ENCODE measurements at regions not wholly inside any gene's neighbourhood (a gene's known extent, or its start where the extent isn't known, plus 50 kb on each side); places are given as distances from the start of the nearest gene placed in this dataset.

DNA sequence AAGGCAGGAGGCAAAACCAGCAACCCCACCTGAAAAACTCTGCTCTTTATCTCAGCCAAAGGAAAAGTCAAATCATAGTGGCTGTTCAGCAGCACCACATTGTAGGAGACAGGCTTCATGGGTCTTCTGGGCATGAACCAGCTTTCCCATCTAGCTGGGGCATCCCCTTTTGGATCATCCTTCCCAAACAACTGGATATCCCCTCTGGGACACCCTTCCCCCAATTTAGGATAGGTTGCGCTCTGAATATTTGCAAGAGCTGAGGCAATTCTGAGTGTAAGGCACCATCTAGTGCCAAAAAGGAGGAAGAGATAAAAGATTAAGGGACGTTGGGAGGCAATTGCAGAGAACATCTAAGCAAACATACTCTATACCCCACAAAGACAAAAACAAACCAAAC is 295.8 kb downstream of the MATN1 start:
- TF ChIP-seq NFXL1 (IDR thresholded peaks at IDR 0.05; ENCODE audit: borderline replicate concordance) (no peak), CHD2 (IDR thresholded peaks at IDR 0.05; ENCODE audit: borderline replicate concordance, low read depth, low read length) (no peak), RFX5 (IDR thresholded peaks at IDR 0.05; ENCODE audit: low read depth, low read length) (no peak), NRF1 (conservative IDR thresholded peaks at IDR 0.05; ENCODE audit: low read depth, low read length) (no peak), NR2C2 (IDR thresholded peaks at IDR 0.05; ENCODE audit: borderline replicate concordance, control insufficient read depth, insufficient read length, low read depth) (no peak), JUND (IDR thresholded peaks at IDR 0.05; ENCODE audit: low read depth, low read length) (no peak), SMARCA5 (IDR thresholded peaks at IDR 0.05) (no peak), BACH1 (IDR thresholded peaks at IDR 0.05; ENCODE audit: borderline replicate concordance) (no peak), EED (IDR thresholded peaks at IDR 0.05; ENCODE audit: low read depth) (no peak), KDM1A (IDR thresholded peaks at IDR 0.05; ENCODE audit: borderline replicate concordance) (no peak), DPF2 (IDR thresholded peaks at IDR 0.05) (no peak), ZNF384 (IDR thresholded peaks at IDR 0.05; ENCODE audit: borderline replicate concordance, low read depth, low read length) (no peak), POLR2A (IDR thresholded peaks at IDR 0.05; ENCODE audit: low read depth, low read length) (no peak), MEF2B (IDR thresholded peaks at IDR 0.05; ENCODE audit: partially characterized antibody, poor library complexity, severe bottlenecking) (no peak)
- TF ChIP-seq, protein P1, sequence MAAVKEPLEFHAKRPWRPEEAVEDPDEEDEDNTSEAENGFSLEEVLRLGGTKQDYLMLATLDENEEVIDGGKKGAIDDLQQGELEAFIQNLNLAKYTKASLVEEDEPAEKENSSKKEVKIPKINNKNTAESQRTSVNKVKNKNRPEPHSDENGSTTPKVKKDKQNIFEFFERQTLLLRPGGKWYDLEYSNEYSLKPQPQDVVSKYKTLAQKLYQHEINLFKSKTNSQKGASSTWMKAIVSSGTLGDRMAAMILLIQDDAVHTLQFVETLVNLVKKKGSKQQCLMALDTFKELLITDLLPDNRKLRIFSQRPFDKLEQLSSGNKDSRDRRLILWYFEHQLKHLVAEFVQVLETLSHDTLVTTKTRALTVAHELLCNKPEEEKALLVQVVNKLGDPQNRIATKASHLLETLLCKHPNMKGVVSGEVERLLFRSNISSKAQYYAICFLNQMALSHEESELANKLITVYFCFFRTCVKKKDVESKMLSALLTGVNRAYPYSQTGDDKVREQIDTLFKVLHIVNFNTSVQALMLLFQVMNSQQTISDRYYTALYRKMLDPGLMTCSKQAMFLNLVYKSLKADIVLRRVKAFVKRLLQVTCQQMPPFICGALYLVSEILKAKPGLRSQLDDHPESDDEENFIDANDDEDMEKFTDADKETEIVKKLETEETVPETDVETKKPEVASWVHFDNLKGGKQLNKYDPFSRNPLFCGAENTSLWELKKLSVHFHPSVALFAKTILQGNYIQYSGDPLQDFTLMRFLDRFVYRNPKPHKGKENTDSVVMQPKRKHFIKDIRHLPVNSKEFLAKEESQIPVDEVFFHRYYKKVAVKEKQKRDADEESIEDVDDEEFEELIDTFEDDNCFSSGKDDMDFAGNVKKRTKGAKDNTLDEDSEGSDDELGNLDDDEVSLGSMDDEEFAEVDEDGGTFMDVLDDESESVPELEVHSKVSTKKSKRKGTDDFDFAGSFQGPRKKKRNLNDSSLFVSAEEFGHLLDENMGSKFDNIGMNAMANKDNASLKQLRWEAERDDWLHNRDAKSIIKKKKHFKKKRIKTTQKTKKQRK (IDR thresholded peaks at IDR 0.05; ENCODE audit: low read depth, low read length), result no peak
- TF ChIP-seq, protein P2, sequence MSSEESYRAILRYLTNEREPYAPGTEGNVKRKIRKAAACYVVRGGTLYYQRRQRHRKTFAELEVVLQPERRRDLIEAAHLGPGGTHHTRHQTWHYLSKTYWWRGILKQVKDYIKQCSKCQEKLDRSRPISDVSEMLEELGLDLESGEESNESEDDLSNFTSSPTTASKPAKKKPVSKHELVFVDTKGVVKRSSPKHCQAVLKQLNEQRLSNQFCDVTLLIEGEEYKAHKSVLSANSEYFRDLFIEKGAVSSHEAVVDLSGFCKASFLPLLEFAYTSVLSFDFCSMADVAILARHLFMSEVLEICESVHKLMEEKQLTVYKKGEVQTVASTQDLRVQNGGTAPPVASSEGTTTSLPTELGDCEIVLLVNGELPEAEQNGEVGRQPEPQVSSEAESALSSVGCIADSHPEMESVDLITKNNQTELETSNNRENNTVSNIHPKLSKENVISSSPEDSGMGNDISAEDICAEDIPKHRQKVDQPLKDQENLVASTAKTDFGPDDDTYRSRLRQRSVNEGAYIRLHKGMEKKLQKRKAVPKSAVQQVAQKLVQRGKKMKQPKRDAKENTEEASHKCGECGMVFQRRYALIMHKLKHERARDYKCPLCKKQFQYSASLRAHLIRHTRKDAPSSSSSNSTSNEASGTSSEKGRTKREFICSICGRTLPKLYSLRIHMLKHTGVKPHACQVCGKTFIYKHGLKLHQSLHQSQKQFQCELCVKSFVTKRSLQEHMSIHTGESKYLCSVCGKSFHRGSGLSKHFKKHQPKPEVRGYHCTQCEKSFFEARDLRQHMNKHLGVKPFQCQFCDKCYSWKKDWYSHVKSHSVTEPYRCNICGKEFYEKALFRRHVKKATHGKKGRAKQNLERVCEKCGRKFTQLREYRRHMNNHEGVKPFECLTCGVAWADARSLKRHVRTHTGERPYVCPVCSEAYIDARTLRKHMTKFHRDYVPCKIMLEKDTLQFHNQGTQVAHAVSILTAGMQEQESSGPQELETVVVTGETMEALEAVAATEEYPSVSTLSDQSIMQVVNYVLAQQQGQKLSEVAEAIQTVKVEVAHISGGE (CRISPR knock-in tag; IDR thresholded peaks at IDR 0.05), result no peak
- TF ChIP-seq, protein P3, sequence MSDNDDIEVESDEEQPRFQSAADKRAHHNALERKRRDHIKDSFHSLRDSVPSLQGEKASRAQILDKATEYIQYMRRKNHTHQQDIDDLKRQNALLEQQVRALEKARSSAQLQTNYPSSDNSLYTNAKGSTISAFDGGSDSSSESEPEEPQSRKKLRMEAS (IDR thresholded peaks at IDR 0.05; ENCODE audit: low read depth, low read length), result no peak
- TF ChIP-seq, protein P4, sequence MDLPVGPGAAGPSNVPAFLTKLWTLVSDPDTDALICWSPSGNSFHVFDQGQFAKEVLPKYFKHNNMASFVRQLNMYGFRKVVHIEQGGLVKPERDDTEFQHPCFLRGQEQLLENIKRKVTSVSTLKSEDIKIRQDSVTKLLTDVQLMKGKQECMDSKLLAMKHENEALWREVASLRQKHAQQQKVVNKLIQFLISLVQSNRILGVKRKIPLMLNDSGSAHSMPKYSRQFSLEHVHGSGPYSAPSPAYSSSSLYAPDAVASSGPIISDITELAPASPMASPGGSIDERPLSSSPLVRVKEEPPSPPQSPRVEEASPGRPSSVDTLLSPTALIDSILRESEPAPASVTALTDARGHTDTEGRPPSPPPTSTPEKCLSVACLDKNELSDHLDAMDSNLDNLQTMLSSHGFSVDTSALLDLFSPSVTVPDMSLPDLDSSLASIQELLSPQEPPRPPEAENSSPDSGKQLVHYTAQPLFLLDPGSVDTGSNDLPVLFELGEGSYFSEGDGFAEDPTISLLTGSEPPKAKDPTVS (IDR thresholded peaks at IDR 0.05; ENCODE audit: low read depth, low read length), result no peak
- no peak for ATAC-seq
- Histone ChIP-seq H3K79me2 (ENCODE audit: control insufficient read depth, insufficient read depth, low read length) (no peaks in the 10 kb centered on the region), H3K36me3 (ENCODE audit: control insufficient read depth in 2 of 2, insufficient read depth in 2 of 2, low read length in 1 of 2) (no peaks in the 10 kb centered on the region), H3K9ac (ENCODE audit: control insufficient read depth, insufficient read depth, low read length) (no peak overlapping the region), H4K20me1 (ENCODE audit: control insufficient read depth, insufficient read depth) (no peaks in the 10 kb centered on the region), H3K4me1 (ENCODE audit: control insufficient read depth, insufficient read depth, low read length) (no peaks in the 10 kb centered on the region), H3K27me3 (replicated peaks in 1 of 2; ENCODE audit: control insufficient read depth in 2 of 2, insufficient read depth in 2 of 2, low read length in 1 of 2) (no peaks in the 10 kb centered on the region), H2AFZ (ENCODE audit: control insufficient read depth, low read depth, low read length) (no peak overlapping the region), H3K9me3 (replicated peaks; ENCODE audit: control insufficient read depth, insufficient read depth, low read length) (no peaks in the 10 kb centered on the region; the same call in 1 of the 3 replicates), H3K4me3 (no peak overlapping the region), H3K27ac (ENCODE audit: control insufficient read depth, insufficient read depth) (no peak overlapping the region), H3K4me2 (ENCODE audit: control insufficient read depth, insufficient read depth) (no peak overlapping the region)
- WGBS (ENCODE audit: insufficient coverage, insufficient replicate concordance, low lambda C conversion rate, missing lambda C conversion rate), result 50% methylated on average over 2 of the region's 2 CpGs
- intact Hi-C loops (cut with micrococcal nuclease; ENCODE audit: unreplicated experiment) (no loop called here), in situ Hi-C loops (cut with MboI) (no loop called here)
- no TSS peak for BruUV-seq (replicated peaks)
- RAD21 ChIA-PET (ENCODE audit: unreplicated experiment), result no interaction called here
- POLR2A ChIA-PET, result no interaction called here
- CTCF ChIA-PET, result no interaction called here
- SMC1A ChIA-PET (ENCODE audit: uncharacterized antibody, unreplicated experiment), result no interaction called here
- FAIRE-seq, result no peak
- DNase-seq (ENCODE audit: low read depth, low spot score), result no peak
